ENCODE measurements at regions not wholly inside any gene's neighbourhood (a gene's known extent, or its start where the extent isn't known, plus 50 kb on each side); places are given as distances from the start of the nearest gene placed in this dataset.
A peak's percentile ranks its signal among the peaks of the same experiment; 100 is the strongest.

- ATAC-seq: no peak
Observed at GRCh38 chr1:218156595-218156994, 128.5 kb upstream of the RRP15 start.

GRCh38 chr1:218163371-218163770, 121.7 kb upstream of the RRP15 start:
- no peak for ATAC-seq

GRCh38 chr1:218164111-218164929, 120.8 kb upstream of the RRP15 start:
- ATAC-seq: peak; percentile 26

- ATAC-seq: peak; percentile 42
Observed at GRCh38 chr1:218164930-218165700, 120.0 kb upstream of the RRP15 start.

GRCh38 chr1:218165701-218166114, 119.4 kb upstream of the RRP15 start:
- ATAC-seq: no peak

GRCh38 chr1:218166268-218166945, 118.7 kb upstream of the RRP15 start:
- ATAC-seq: no peak

- no peak for ATAC-seq
Observed at GRCh38 chr1:218171302-218171893, 113.7 kb upstream of the RRP15 start.

GRCh38 chr1:218182455-218182854, 102.6 kb upstream of the RRP15 start:
- ATAC-seq: no peak

GRCh38 chr1:218200979-218201378, 84.1 kb upstream of the RRP15 start:
- no peak for ATAC-seq

GRCh38 chr1:218201601-218202000, 83.5 kb upstream of the RRP15 start:
- no peak for ATAC-seq

- ATAC-seq: no peak
Observed at GRCh38 chr1:218205721-218206120, 79.4 kb upstream of the RRP15 start.

GRCh38 chr1:218207194-218207593, 77.9 kb upstream of the RRP15 start:
- ATAC-seq: no peak

GRCh38 chr1:218209351-218209861, 75.7 kb upstream of the RRP15 start:
- no peak for ATAC-seq

- no peak for ATAC-seq
Observed at GRCh38 chr1:218211241-218211640, 73.9 kb upstream of the RRP15 start.

GRCh38 chr1:218217040-218217439, 68.1 kb upstream of the RRP15 start:
- ATAC-seq: no peak

GRCh38 chr1:218219460-218219859, 65.6 kb upstream of the RRP15 start:
- ATAC-seq: no peak

GRCh38 chr1:218224101-218224500, 61.0 kb upstream of the RRP15 start:
- ATAC-seq: no peak

GRCh38 chr1:218226005-218226404, 59.1 kb upstream of the RRP15 start:
- no peak for ATAC-seq
